ENCODE measurements at regions not wholly inside any gene's neighbourhood (a gene's known extent, or its start where the extent isn't known, plus 50 kb on each side); places are given as distances from the start of the nearest gene placed in this dataset.

DNA sequence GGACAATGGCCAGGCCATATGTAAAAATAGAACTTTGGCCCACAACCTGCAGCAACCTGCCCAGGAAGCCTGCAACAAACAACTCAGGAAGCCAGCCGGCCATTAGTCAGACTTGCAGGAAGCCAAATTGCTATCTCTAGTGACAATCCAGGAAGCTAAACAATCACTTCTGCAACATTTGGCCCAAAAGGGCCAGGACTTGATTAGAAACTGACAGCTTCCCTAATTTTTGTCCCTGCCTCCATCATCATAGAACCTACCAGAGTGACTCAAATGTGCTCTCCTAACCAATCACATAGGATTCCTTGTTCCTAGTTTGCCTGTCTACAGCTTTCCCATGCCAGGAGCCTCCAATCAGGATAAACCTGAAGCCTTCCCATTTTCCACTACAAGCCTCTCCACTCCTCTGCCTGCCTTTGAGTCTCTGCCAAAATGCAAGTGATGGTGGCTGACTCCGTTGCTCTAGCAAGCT lies 639.3 kb downstream of the PTPRU start:
- DNase-seq (ENCODE audit: low spot score in 2 of 2) = no peak
- TF ChIP-seq, protein P1, sequence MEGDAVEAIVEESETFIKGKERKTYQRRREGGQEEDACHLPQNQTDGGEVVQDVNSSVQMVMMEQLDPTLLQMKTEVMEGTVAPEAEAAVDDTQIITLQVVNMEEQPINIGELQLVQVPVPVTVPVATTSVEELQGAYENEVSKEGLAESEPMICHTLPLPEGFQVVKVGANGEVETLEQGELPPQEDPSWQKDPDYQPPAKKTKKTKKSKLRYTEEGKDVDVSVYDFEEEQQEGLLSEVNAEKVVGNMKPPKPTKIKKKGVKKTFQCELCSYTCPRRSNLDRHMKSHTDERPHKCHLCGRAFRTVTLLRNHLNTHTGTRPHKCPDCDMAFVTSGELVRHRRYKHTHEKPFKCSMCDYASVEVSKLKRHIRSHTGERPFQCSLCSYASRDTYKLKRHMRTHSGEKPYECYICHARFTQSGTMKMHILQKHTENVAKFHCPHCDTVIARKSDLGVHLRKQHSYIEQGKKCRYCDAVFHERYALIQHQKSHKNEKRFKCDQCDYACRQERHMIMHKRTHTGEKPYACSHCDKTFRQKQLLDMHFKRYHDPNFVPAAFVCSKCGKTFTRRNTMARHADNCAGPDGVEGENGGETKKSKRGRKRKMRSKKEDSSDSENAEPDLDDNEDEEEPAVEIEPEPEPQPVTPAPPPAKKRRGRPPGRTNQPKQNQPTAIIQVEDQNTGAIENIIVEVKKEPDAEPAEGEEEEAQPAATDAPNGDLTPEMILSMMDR (IDR thresholded peaks at IDR 0.05) = no peak
- Histone ChIP-seq H3K27me3 (no peaks in the 10 kb centered on the region), H3K27ac (no peak overlapping the region), H3K9me3 (no peaks in the 10 kb centered on the region), H3K36me3 (no peaks in the 10 kb centered on the region), H3K4me1 (no peaks in the 10 kb centered on the region), H3K4me3 (no peak overlapping the region)
- intact Hi-C loops (cut with DNase I) = no loop called here

GRCh38 chr1:29870621-29871020 lies 634.3 kb downstream of the PTPRU start:
- intact Hi-C loops (cut with DNase I) = no loop called here
- TF ChIP-seq, protein P1 (IDR thresholded peaks at IDR 0.05) = no peak
- no peaks in the 10 kb centered on the region for H3K27me3 ChIP-seq
- no peak overlapping the region for H3K4me3 ChIP-seq
- H3K4me1 ChIP-seq = no peaks in the 10 kb centered on the region
- no peak for DNase-seq (ENCODE audit: low spot score in 2 of 2)
- no peaks in the 10 kb centered on the region for H3K36me3 ChIP-seq
- no peaks in the 10 kb centered on the region for H3K9me3 ChIP-seq
- no peak overlapping the region for H3K27ac ChIP-seq

GRCh38 chr1:29869802-29870201 lies 633.5 kb downstream of the PTPRU start:
- TF ChIP-seq, protein P1 (IDR thresholded peaks at IDR 0.05) = no peak
- H3K27ac ChIP-seq = no peak overlapping the region
- no peaks in the 10 kb centered on the region for H3K27me3 ChIP-seq
- H3K4me1 ChIP-seq = no peaks in the 10 kb centered on the region
- DNase-seq (ENCODE audit: low spot score in 2 of 2) = no peak
- no peaks in the 10 kb centered on the region for H3K9me3 ChIP-seq
- H3K36me3 ChIP-seq = no peaks in the 10 kb centered on the region
- no peak overlapping the region for H3K4me3 ChIP-seq
- intact Hi-C loops (cut with DNase I) = no loop called here

- no peak overlapping the region for H3K27ac ChIP-seq
- H3K4me3 ChIP-seq = no peak overlapping the region
- intact Hi-C loops (cut with DNase I) = no loop called here
- no peaks in the 10 kb centered on the region for H3K27me3 ChIP-seq
- TF ChIP-seq, protein P1 (IDR thresholded peaks at IDR 0.05) = no peak
- no peaks in the 10 kb centered on the region for H3K36me3 ChIP-seq
- no peaks in the 10 kb centered on the region for H3K9me3 ChIP-seq
- no peaks in the 10 kb centered on the region for H3K4me1 ChIP-seq
- DNase-seq (ENCODE audit: low spot score in 2 of 2) = no peak
Observed at GRCh38 chr1:29868944-29869343, 632.6 kb downstream of the PTPRU start.

- Histone ChIP-seq H3K4me1 (no peaks in the 10 kb centered on the region), H3K27me3 (no peaks in the 10 kb centered on the region), H3K9me3 (no peaks in the 10 kb centered on the region), H3K4me3 (no peak overlapping the region), H3K36me3 (no peaks in the 10 kb centered on the region), H3K27ac (no peak overlapping the region)
- intact Hi-C loops (cut with DNase I) = no loop called here
- no peak for DNase-seq (ENCODE audit: low spot score in 2 of 2)
- TF ChIP-seq, protein P1 (IDR thresholded peaks at IDR 0.05) = no peak
Observed at GRCh38 chr1:29868096-29868495, 631.8 kb downstream of the PTPRU start.

- no peaks in the 10 kb centered on the region for H3K36me3 ChIP-seq
- H3K9me3 ChIP-seq = no peaks in the 10 kb centered on the region
- no peak overlapping the region for H3K4me3 ChIP-seq
- no peak overlapping the region for H3K27ac ChIP-seq
- H3K27me3 ChIP-seq = no peaks in the 10 kb centered on the region
- DNase-seq (ENCODE audit: low spot score in 2 of 2) = no peak
- no peaks in the 10 kb centered on the region for H3K4me1 ChIP-seq
- intact Hi-C loops (cut with DNase I) = no loop called here
- TF ChIP-seq, protein P1 (IDR thresholded peaks at IDR 0.05) = no peak
Observed at GRCh38 chr1:29865051-29865450, 628.7 kb downstream of the PTPRU start.
